Panc1 (cell line): ENCODE measurements at regions not wholly inside any gene's neighbourhood (a gene's known extent, or its start where the extent isn't known, plus 50 kb on each side); places are given as distances from the start of the nearest gene placed in this dataset.

Experiments used
- ATAC-seq: fragments of 200-7000 bp; cut with Tn5 transposase; 2 replicates; pipeline ENCODE4 v1.9.1; 2020; ENCODE audit warnings: mild to moderate bottlenecking, moderate library complexity
- BruUV-seq: library from RNA; stranded (reverse); fragments of 400-500 nt; replicated peaks from 2 replicates; lab custom pipeline; 2021; lab: Mats Ljungman, UMichigan
- CTCF ChIA-PET: fragments of 300-600 bp; sonication (Branson Sonifier 250); formaldehyde crosslinking; loops from one replicate; lab custom pipeline; 2022; ENCODE audit warnings: antibody characterized with exemption; lab: Charles Lee
- POLR2A ChIA-PET: fragments of 300-600 bp; sonication (Branson Sonifier 250); formaldehyde crosslinking; loops from one replicate; lab custom pipeline; 2022; ENCODE audit warnings: antibody characterized with exemption; lab: Charles Lee
- DNase-seq: peaks from one replicate; pipeline ENCODE4 v3.0.0-alpha.2; 2010; ENCODE audit warnings: low read depth, low spot score
- H3K27ac ChIP-seq: 2 replicates; pipeline ENCODE4 v1.5.1; 2011; ENCODE audit warnings: mild to moderate bottlenecking, low read length, inconsistent platforms
- H3K27me3 ChIP-seq: fragments of 200-500 bp; sonication (Bioruptor generic); 2 replicates; pipeline ENCODE4 v1.6.0; 2014; ENCODE audit warnings: low read length, inconsistent platforms; ENCODE audit not compliant: control insufficient read depth, insufficient read depth
- H3K36me3 ChIP-seq: fragments of 200-500 bp; sonication (Bioruptor generic); 2 replicates; pipeline ENCODE4 v1.5.1; 2014; ENCODE audit warnings: inconsistent platforms, mild to moderate bottlenecking, low read length, moderate library complexity; ENCODE audit not compliant: control insufficient read depth, insufficient read depth
- H3K4me1 ChIP-seq: 2 replicates; pipeline ENCODE4 v1.5.1; 2011; ENCODE audit warnings: inconsistent platforms, mild to moderate bottlenecking, low read length, moderate library complexity; ENCODE audit not compliant: control insufficient read depth, insufficient read depth
- H3K4me3 ChIP-seq, 2 experiments: 2 replicates each; pipeline ENCODE4 v1.5.1; 2011 to 2012; ENCODE audit warnings: low read depth in 2 of 2, low read length in 2 of 2, mild to moderate bottlenecking in 2 of 2, inconsistent platforms in 1 of 2, moderate library complexity in 1 of 2
- H3K9me3 ChIP-seq: fragments of 200-500 bp; sonication (Bioruptor generic); 2 replicates; pipeline ENCODE4 v1.5.1; 2014; ENCODE audit warnings: low read depth, mild to moderate bottlenecking, inconsistent platforms, low read length, moderate library complexity; ENCODE audit not compliant: control insufficient read depth, insufficient read depth
- CTCF ChIP-seq: fragments of 450-650 bp; IDR thresholded peaks from 2 replicates; pipeline ENCODE4 v1.5.1; 2017; ENCODE audit warnings: mild to moderate bottlenecking
- POLR2AphosphoS5 ChIP-seq: IDR thresholded peaks from 2 replicates; pipeline ENCODE4 v1.6.1; 2012; ENCODE audit warnings: mild to moderate bottlenecking, low read depth, low read length, moderate library complexity
- REST ChIP-seq, 2 experiments: IDR thresholded peaks; 2 replicates each; pipeline ENCODE4 v1.6.1; 2011 to 2012; ENCODE audit warnings: low read depth in 2 of 2, control low read depth in 1 of 2, low read length in 1 of 2, mild to moderate bottlenecking in 1 of 2, moderate library complexity in 1 of 2; ENCODE audit not compliant: insufficient read depth in 1 of 2
- SIN3A ChIP-seq: IDR thresholded peaks from 2 replicates; pipeline ENCODE4 v1.6.1; 2012; ENCODE audit warnings: low read depth, mild to moderate bottlenecking, low read length, moderate library complexity, borderline replicate concordance; ENCODE audit not compliant: insufficient read depth
- TCF7L2 ChIP-seq: IDR thresholded peaks from 2 replicates; pipeline ENCODE4 v1.6.1; 2011; ENCODE audit warnings: mild to moderate bottlenecking, low read depth, low read length, inconsistent platforms
- in situ Hi-C: cut with HindIII; loops from 2 replicates; pipeline ENCODE4 v1.10.0; 2016; ENCODE audit warnings: low sequenced_read_pairs, low pct_unique_long_range_greater_than_20kb
- intact Hi-C: fragments of 100-400 bp; cut with micrococcal nuclease; formaldehyde crosslinking; loops from one replicate; pipeline ENCODE4 v1.10.0; 2022; ENCODE audit not compliant: unreplicated experiment

GRCh38 chr3:113157408-113158030 lies 53.8 kb upstream of the BOC start:
- no peaks in the 10 kb centered on the region for H3K4me1 ChIP-seq
- CTCF ChIA-PET = no interaction called here
- no peak for ATAC-seq

GRCh38 chr3:113158171-113158570 lies 53.2 kb upstream of the BOC start:
- ATAC-seq = no peak
- DNase-seq = no peak
- Histone ChIP-seq H3K4me3 (no peak overlapping the region), H3K27me3 (no peaks in the 10 kb centered on the region), H3K4me1 (no peaks in the 10 kb centered on the region), H3K27ac (no peak overlapping the region), H3K36me3 (no peaks in the 10 kb centered on the region), H3K9me3 (no peaks in the 10 kb centered on the region)
- TF ChIP-seq TCF7L2 (no peak), CTCF (no peak), SIN3A (no peak), REST (IDR thresholded peaks at IDR 0.05; ENCODE audit: insufficient read depth in 1 of 2, low read depth in 2 of 2, low read length in 1 of 2) (no peak), POLR2AphosphoS5 (no peak)
- ChIA-PET CTCF (no interaction called here), POLR2A (no interaction called here)
- in situ Hi-C loops = no loop called here
- no TSS peak for BruUV-seq
- intact Hi-C loops = no loop called here

More at GRCh38 chr3:113157408-113158030, 53.8 kb upstream of the BOC start:
- H3K36me3 ChIP-seq = no peaks in the 10 kb centered on the region
- H3K27ac ChIP-seq = no peak overlapping the region
- BruUV-seq = no TSS peak
- in situ Hi-C loops (no loop called here), intact Hi-C loops (no loop called here)
- DNase-seq = no peak
- H3K4me3 ChIP-seq = no peak overlapping the region
- no peak for TF ChIP-seq REST (IDR thresholded peaks at IDR 0.05; ENCODE audit: insufficient read depth in 1 of 2, low read depth in 2 of 2, low read length in 1 of 2)
- TF ChIP-seq CTCF = no peak
- no peak for TF ChIP-seq SIN3A
- H3K27me3 ChIP-seq = no peaks in the 10 kb centered on the region
- no peaks in the 10 kb centered on the region for H3K9me3 ChIP-seq
- POLR2A ChIA-PET = no interaction called here
